Lower leg skin (tissue), 4 donors: ENCODE measurements at regions not wholly inside any gene's neighbourhood (a gene's known extent, or its start where the extent isn't known, plus 50 kb on each side); places are given as distances from the start of the nearest gene placed in this dataset.

Source experiments
- DNase-seq, 2 donors: peaks; one replicate each; pipeline ENCODE4 v3.0.0-alpha.2; 2019; ENCODE audit warnings: low spot score in 2 of 2
- H3K4me3 ChIP-seq: fragments of 200-600 bp; sonication (generic); 2 replicates; pipeline ENCODE4 v1.5.1; 2017; ENCODE audit warnings: mild to moderate bottlenecking, low read depth; ENCODE audit not compliant: poor library complexity, severe bottlenecking
- CTCF ChIP-seq, 3 donors: fragments of 450-650 bp; IDR thresholded peaks; one replicate each; pipeline ENCODE4 v1.5.1; 2016; ENCODE audit warnings: antibody characterized with exemption in 3 of 3, mild to moderate bottlenecking in 3 of 3, moderate library complexity in 2 of 3
- POLR2A ChIP-seq, 2 donors: fragments of 450-650 bp; IDR thresholded peaks; one replicate each; pipeline ENCODE4 v1.6.1; 2016 to 2017; ENCODE audit warnings: antibody characterized with exemption in 2 of 2, mild to moderate bottlenecking in 1 of 2, moderate library complexity in 1 of 2
- WGBS, 2 donors: methylation state at CpG; one replicate each; pipeline ENCODE4 v1.1.5; 2018; 5-methylcytosine and 5-hydroxymethylcytosine counted together
- intact Hi-C: fragments of 100-400 bp; cut with DNase I; formaldehyde crosslinking; loops from one replicate; pipeline ENCODE4 v1.15.0; 2023; ENCODE audit warnings: low total_unique reads

- DNase-seq, result no peak
- TF ChIP-seq CTCF (IDR thresholded peaks at IDR 0.05) (no peak), POLR2A (IDR thresholded peaks at IDR 0.05) (no peak)
- intact Hi-C loops, result no loop called here
- H3K4me3 ChIP-seq, result no peak overlapping the region
- WGBS, 2 donors, result 74 to 81% methylated on average over 3 of the region's 3 CpGs
These were observed 673.4 kb downstream of the QKI start for GRCh38 chr6:164087870-164088269.

GRCh38 chr6:164087211-164087610 is 672.7 kb downstream of the QKI start:
- 82 to 98% methylated on average over 2 of the region's 2 CpGs for WGBS, 2 donors
- no peak for DNase-seq
- no peak for TF ChIP-seq CTCF (IDR thresholded peaks at IDR 0.05)
- TF ChIP-seq POLR2A (IDR thresholded peaks at IDR 0.05), result no peak
- intact Hi-C loops, result no loop called here
- H3K4me3 ChIP-seq, result no peak overlapping the region

- WGBS, 2 donors, result 82 to 86% methylated on average over 25 of the region's 25 CpGs
- no peak for TF ChIP-seq CTCF (IDR thresholded peaks at IDR 0.05)
- no peak for TF ChIP-seq POLR2A (IDR thresholded peaks at IDR 0.05)
- H3K4me3 ChIP-seq, result no peak overlapping the region
- no peak for DNase-seq
- intact Hi-C loops, result no loop called here
These were observed 671.8 kb downstream of the QKI start for GRCh38 chr6:164086076-164086887.

GRCh38 chr6:164085091-164086075 is 670.9 kb downstream of the QKI start:
- intact Hi-C loops, result no loop called here
- WGBS, 2 donors, result 68% methylated on average over 33 of the region's 33 CpGs
- no peak for TF ChIP-seq CTCF (IDR thresholded peaks at IDR 0.05)
- TF ChIP-seq POLR2A (IDR thresholded peaks at IDR 0.05), result no peak

GRCh38 chr6:164079275-164079600 is 664.7 kb downstream of the QKI start:
- TF ChIP-seq POLR2A (IDR thresholded peaks at IDR 0.05) (no peak), CTCF (IDR thresholded peaks at IDR 0.05) (no peak)
- no peak overlapping the region for H3K4me3 ChIP-seq
- no peak for DNase-seq
- intact Hi-C loops, result no loop called here
- 90 to 97% methylated on average over 5 to 6 of the region's 6 CpGs for WGBS, 2 donors

More at GRCh38 chr6:164085091-164086075, 670.9 kb downstream of the QKI start:
- H3K4me3 ChIP-seq, result no peak overlapping the region
- peak in 1 of 2 donors; percentile 91 for DNase-seq
